ENCODE measurements at regions not wholly inside any gene's neighbourhood (a gene's known extent, or its start where the extent isn't known, plus 50 kb on each side); places are given as distances from the start of the nearest gene placed in this dataset.
"Not testable (repeated sequence)": the region's sequence is repeated elsewhere in the genome, so short reads cannot be mapped to it uniquely, and the experiment has no call there.

- DNase-seq = no peak
Observed at GRCh38 chr14:97077687-97078086, 280.5 kb downstream of the VRK1 start.

GRCh38 chr14:97080991-97081390 is 283.8 kb downstream of the VRK1 start:
- DNase-seq = no peak

GRCh38 chr14:97095269-97095668 is 298.1 kb downstream of the VRK1 start:
- DNase-seq = no peak

GRCh38 chr14:97097296-97097695 is 300.1 kb downstream of the VRK1 start:
- no peak for DNase-seq

- DNase-seq = no peak
Observed at GRCh38 chr14:97100306-97100705, 303.1 kb downstream of the VRK1 start.

- no peak for DNase-seq
Observed at GRCh38 chr14:97101561-97101960, 304.4 kb downstream of the VRK1 start.

- DNase-seq = no peak
Observed at GRCh38 chr14:97104029-97104428, 306.8 kb downstream of the VRK1 start.

GRCh38 chr14:97106166-97106565 is 309.0 kb downstream of the VRK1 start:
- no peak for DNase-seq

- DNase-seq = no peak
Observed at GRCh38 chr14:97106609-97107008, 309.4 kb downstream of the VRK1 start.

GRCh38 chr14:97107080-97107479 is 309.9 kb downstream of the VRK1 start:
- no peak for DNase-seq

- DNase-seq = no peak
Observed at GRCh38 chr14:97107760-97108159, 310.6 kb downstream of the VRK1 start.

- no peak for DNase-seq
Observed at GRCh38 chr14:97109234-97109633, 312.1 kb downstream of the VRK1 start.

- no peak for DNase-seq
Observed at GRCh38 chr14:97113339-97113738, 316.2 kb downstream of the VRK1 start.

- no peak for DNase-seq
Observed at GRCh38 chr14:97116546-97116945, 319.4 kb downstream of the VRK1 start.

GRCh38 chr14:97117693-97118092 is 320.5 kb downstream of the VRK1 start:
- DNase-seq = no peak

GRCh38 chr14:97120204-97120603 is 323.0 kb downstream of the VRK1 start:
- DNase-seq = no peak

- DNase-seq = no peak
Observed at GRCh38 chr14:97120611-97121031, 323.4 kb downstream of the VRK1 start.

GRCh38 chr14:97129639-97130038 is 332.5 kb downstream of the VRK1 start:
- DNase-seq = no peak

- DNase-seq = not testable (repeated sequence)
Observed at GRCh38 chr14:97135847-97136246, 338.7 kb downstream of the VRK1 start.

GRCh38 chr14:97137705-97138104 is 340.5 kb downstream of the VRK1 start:
- no peak for DNase-seq

GRCh38 chr14:97138801-97139200 is 341.6 kb downstream of the VRK1 start:
- no peak for DNase-seq

GRCh38 chr14:97143011-97143410 is 345.8 kb downstream of the VRK1 start:
- DNase-seq = no peak

- DNase-seq = no peak
Observed at GRCh38 chr14:97143456-97143855, 346.3 kb downstream of the VRK1 start.

GRCh38 chr14:97148021-97148420 is 350.8 kb downstream of the VRK1 start:
- not testable (repeated sequence) for DNase-seq

GRCh38 chr14:97149775-97150174 is 352.6 kb downstream of the VRK1 start:
- DNase-seq = no peak

- DNase-seq = no peak
Observed at GRCh38 chr14:97153527-97153926, 356.3 kb downstream of the VRK1 start.
